Gastrocnemius medialis (tissue), 4 donors: ENCODE measurements at regions not wholly inside any gene's neighbourhood (a gene's known extent, or its start where the extent isn't known, plus 50 kb on each side); places are given as distances from the start of the nearest gene placed in this dataset.

Source experiments
- POLR2A ChIP-seq, 2 donors: fragments of 450-650 bp; IDR thresholded peaks; one replicate each; pipeline ENCODE4 v1.6.1; 2017; ENCODE audit warnings: antibody characterized with exemption in 2 of 2, mild to moderate bottlenecking in 2 of 2, moderate library complexity in 2 of 2
- TF ChIP-seq, protein P1 (sequence below), 5 experiments: fragments of 450-650 bp in 3 of 5; fragments of 200-600 bp in 2 of 5; sonication (generic) in 2 of 5; IDR thresholded peaks in 4 of 5; conservative IDR thresholded peaks in 1 of 5; 1 replicate in 4 of 5; 2 replicates in 1 of 5; pipeline ENCODE4 v1.5.1; 2016 to 2019; ENCODE audit warnings: antibody characterized with exemption in 5 of 5, mild to moderate bottlenecking in 3 of 5, moderate library complexity in 3 of 5

DNA sequence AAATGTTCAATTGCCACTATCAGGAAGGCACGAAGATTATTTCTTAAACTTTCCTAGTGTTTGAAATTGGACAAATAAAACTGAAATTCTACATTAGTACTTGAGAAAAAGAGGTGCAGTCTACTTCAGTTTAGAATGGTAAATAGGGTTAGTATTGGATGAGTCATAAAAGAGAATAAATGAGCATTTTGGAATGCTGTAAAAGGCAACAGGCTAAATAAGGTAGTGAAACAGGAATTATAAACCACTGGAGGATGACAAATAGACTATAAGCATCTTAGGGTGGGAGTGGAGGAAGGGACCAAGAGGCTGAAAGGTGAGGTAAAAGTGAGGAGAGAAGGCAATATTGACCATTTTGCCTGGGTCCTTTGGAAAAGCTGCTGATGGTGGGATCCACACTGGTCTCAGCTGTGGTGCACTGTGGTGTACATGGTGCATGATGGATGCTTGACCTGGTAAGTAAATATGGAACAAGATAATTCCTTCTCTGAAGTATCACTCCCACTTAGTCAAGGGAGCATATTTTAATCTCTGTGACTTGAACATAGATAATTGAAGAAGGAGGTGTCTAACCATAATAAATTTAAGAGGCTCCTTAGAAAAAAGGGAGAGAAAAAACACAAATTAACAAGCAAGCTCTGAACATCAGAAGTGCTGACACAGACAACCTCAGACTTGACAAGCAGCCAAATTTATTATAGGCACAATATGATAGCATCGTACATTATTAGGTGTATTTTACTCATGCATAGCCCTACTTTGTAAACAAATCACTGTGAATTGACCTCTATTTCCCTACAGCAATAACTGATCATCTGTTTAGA is 76.4 kb upstream of the SCIN start:
- TF ChIP-seq, protein P1, sequence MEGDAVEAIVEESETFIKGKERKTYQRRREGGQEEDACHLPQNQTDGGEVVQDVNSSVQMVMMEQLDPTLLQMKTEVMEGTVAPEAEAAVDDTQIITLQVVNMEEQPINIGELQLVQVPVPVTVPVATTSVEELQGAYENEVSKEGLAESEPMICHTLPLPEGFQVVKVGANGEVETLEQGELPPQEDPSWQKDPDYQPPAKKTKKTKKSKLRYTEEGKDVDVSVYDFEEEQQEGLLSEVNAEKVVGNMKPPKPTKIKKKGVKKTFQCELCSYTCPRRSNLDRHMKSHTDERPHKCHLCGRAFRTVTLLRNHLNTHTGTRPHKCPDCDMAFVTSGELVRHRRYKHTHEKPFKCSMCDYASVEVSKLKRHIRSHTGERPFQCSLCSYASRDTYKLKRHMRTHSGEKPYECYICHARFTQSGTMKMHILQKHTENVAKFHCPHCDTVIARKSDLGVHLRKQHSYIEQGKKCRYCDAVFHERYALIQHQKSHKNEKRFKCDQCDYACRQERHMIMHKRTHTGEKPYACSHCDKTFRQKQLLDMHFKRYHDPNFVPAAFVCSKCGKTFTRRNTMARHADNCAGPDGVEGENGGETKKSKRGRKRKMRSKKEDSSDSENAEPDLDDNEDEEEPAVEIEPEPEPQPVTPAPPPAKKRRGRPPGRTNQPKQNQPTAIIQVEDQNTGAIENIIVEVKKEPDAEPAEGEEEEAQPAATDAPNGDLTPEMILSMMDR (IDR thresholded peaks at IDR 0.05 in 4 of 5, conservative IDR thresholded peaks at IDR 0.05 in 1 of 5) = no peak
- TF ChIP-seq POLR2A (IDR thresholded peaks at IDR 0.05) = no peak
